HG03565 (cell line): ENCODE measurements at regions not wholly inside any gene's neighbourhood (a gene's known extent, or its start where the extent isn't known, plus 50 kb on each side); places are given as distances from the start of the nearest gene placed in this dataset.
A peak's percentile ranks its signal among the peaks of the same experiment; 100 is the strongest.
"Not testable (repeated sequence)": the region's sequence is repeated elsewhere in the genome, so short reads cannot be mapped to it uniquely, and the experiment has no call there.

Experiments
- ATAC-seq: cut with Tn5 transposase; IDR thresholded peaks from one replicate; pipeline ENCODE4 v1.9.1; 2021; ENCODE audit warnings: mild to moderate bottlenecking, moderate library complexity; ENCODE audit not compliant: unreplicated experiment

- ATAC-seq: no peak
Observed at GRCh38 chr6:145073811-145074210, 661.5 kb downstream of the EPM2A start.

- no peak for ATAC-seq
Observed at GRCh38 chr6:145074805-145075204, 660.5 kb downstream of the EPM2A start.

- ATAC-seq: peak; percentile 45
Observed at GRCh38 chr6:145075425-145075824, 659.9 kb downstream of the EPM2A start.

GRCh38 chr6:145076115-145076841 is 659.0 kb downstream of the EPM2A start:
- no peak for ATAC-seq

GRCh38 chr6:145077382-145077781 is 657.9 kb downstream of the EPM2A start:
- ATAC-seq: no peak

- no peak for ATAC-seq
Observed at GRCh38 chr6:145080651-145081050, 654.7 kb downstream of the EPM2A start.

- no peak for ATAC-seq
Observed at GRCh38 chr6:145081677-145082076, 653.6 kb downstream of the EPM2A start.

- ATAC-seq: no peak
Observed at GRCh38 chr6:145082359-145082758, 653.0 kb downstream of the EPM2A start.

GRCh38 chr6:145086197-145086596 is 649.1 kb downstream of the EPM2A start:
- no peak for ATAC-seq

- ATAC-seq: peak; percentile 77
Observed at GRCh38 chr6:145087034-145087433, 648.3 kb downstream of the EPM2A start.

GRCh38 chr6:145090801-145091585 is 644.3 kb downstream of the EPM2A start:
- no peak for ATAC-seq

GRCh38 chr6:145091586-145092142 is 643.7 kb downstream of the EPM2A start:
- ATAC-seq: no peak

- no peak for ATAC-seq
Observed at GRCh38 chr6:145092554-145092953, 642.8 kb downstream of the EPM2A start.

GRCh38 chr6:145093226-145093625 is 642.1 kb downstream of the EPM2A start:
- no peak for ATAC-seq

GRCh38 chr6:145096846-145097245 is 638.5 kb downstream of the EPM2A start:
- ATAC-seq: no peak

- ATAC-seq: not testable (repeated sequence)
Observed at GRCh38 chr6:145098127-145098526, 637.2 kb downstream of the EPM2A start.

- no peak for ATAC-seq
Observed at GRCh38 chr6:145099713-145100112, 635.6 kb downstream of the EPM2A start.

GRCh38 chr6:145110109-145110508 is 625.2 kb downstream of the EPM2A start:
- ATAC-seq: no peak

- not testable (repeated sequence) for ATAC-seq
Observed at GRCh38 chr6:145111407-145111806, 623.9 kb downstream of the EPM2A start.

GRCh38 chr6:145112711-145113148 is 622.6 kb downstream of the EPM2A start:
- ATAC-seq: no peak

- ATAC-seq: no peak
Observed at GRCh38 chr6:145115638-145116037, 619.7 kb downstream of the EPM2A start.
